ENCODE measurements at regions not wholly inside any gene's neighbourhood (a gene's known extent, or its start where the extent isn't known, plus 50 kb on each side); places are given as distances from the start of the nearest gene placed in this dataset.
A peak's percentile ranks its signal among the peaks of the same experiment; 100 is the strongest.

- TF ChIP-seq CTCF (IDR thresholded peaks at IDR 0.05) = no peak
- intact Hi-C loops (cut with DNase I) = no loop called here
- ATAC-seq = no peak
Observed at GRCh38 chrX:54615109-54615508, 85.1 kb downstream of the GNL3L start.

DNA sequence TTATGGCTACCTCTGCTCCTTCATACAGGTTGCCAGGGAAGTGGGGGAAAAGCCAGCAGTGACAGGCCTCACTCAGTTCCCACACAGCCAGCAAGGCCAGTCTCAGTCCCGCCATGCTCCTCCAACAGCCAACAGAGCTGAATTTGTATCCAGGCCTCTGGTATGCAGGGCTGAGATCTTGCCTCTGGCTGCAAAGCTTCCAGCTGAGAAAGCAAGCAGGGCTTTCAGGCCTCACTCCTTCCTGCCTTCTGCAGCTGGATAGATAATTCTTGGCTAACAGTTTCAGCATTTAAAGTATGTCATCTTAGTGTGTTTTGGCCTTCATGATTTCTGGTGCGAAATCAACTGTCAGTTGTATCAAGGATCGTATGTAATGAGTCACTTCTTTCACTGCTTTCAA lies 103.6 kb downstream of the GNL3L start:
- H3K9me3 ChIP-seq = no peaks in the 10 kb centered on the region
- H3K4me1 ChIP-seq = no peaks in the 10 kb centered on the region
- H3K27me3 ChIP-seq = no peaks in the 10 kb centered on the region
- DNase-seq = no peak
- H3K4me3 ChIP-seq = no peak overlapping the region
- intact Hi-C loops (cut with DNase I) = no loop called here
- no peak for ATAC-seq
- no peak for TF ChIP-seq CTCF (IDR thresholded peaks at IDR 0.05)
- H3K36me3 ChIP-seq = no peaks in the 10 kb centered on the region
- no peak overlapping the region for H3K27ac ChIP-seq

More at GRCh38 chrX:54615109-54615508, 85.1 kb downstream of the GNL3L start:
- Histone ChIP-seq H3K27me3 (no peaks in the 10 kb centered on the region), H3K36me3 (no peaks in the 10 kb centered on the region), H3K4me1 (no peaks in the 10 kb centered on the region), H3K9me3 (peaks cover 0 to 2% of the 10 kb centered on the region in 2 donors), H3K27ac (no peak overlapping the region), H3K4me3 (no peak overlapping the region)
- DNase-seq = no peak

GRCh38 chrX:54639018-54639345 lies 109.0 kb downstream of the GNL3L start:
- Histone ChIP-seq H3K4me3 (peak overlapping the region; percentile 31 to 38), H3K36me3 (no peaks in the 10 kb centered on the region), H3K27me3 (no peaks in the 10 kb centered on the region), H3K9me3 (no peaks in the 10 kb centered on the region), H3K27ac (peak overlapping the region; percentile 89 to 90), H3K4me1 (no peaks in the 10 kb centered on the region)
- DNase-seq (no peak), ATAC-seq (no peak)
- TF ChIP-seq CTCF (IDR thresholded peaks at IDR 0.05) = no peak
- intact Hi-C loops (cut with DNase I) = no loop called here

- peak overlapping the region; percentile 31 to 38 for H3K4me3 ChIP-seq
- intact Hi-C loops (cut with DNase I) = no loop called here
Observed at GRCh38 chrX:54639346-54640102, 109.5 kb downstream of the GNL3L start.

More at GRCh38 chrX:54639346-54640102, 109.5 kb downstream of the GNL3L start:
- DNase-seq (peak; percentile 89 to 96 (median 94)), ATAC-seq (peak; percentile 97)
- no peaks in the 10 kb centered on the region for H3K4me1 ChIP-seq
- H3K27ac ChIP-seq = peak overlapping the region; percentile 89 to 90
- no peaks in the 10 kb centered on the region for H3K36me3 ChIP-seq
- peak; percentile 45 to 66 for TF ChIP-seq CTCF (IDR thresholded peaks at IDR 0.05)
- H3K27me3 ChIP-seq = no peaks in the 10 kb centered on the region
- no peaks in the 10 kb centered on the region for H3K9me3 ChIP-seq
